GM19395 (cell line): ENCODE measurements at regions not wholly inside any gene's neighbourhood (a gene's known extent, or its start where the extent isn't known, plus 50 kb on each side); places are given as distances from the start of the nearest gene placed in this dataset.
"Not testable (repeated sequence)": the region's sequence is repeated elsewhere in the genome, so short reads cannot be mapped to it uniquely, and the experiment has no call there.

Experiments used
- ATAC-seq: cut with Tn5 transposase; IDR thresholded peaks from one replicate; pipeline ENCODE4 v1.9.1; 2021; ENCODE audit warnings: mild to moderate bottlenecking, moderate library complexity; ENCODE audit not compliant: unreplicated experiment

GRCh38 chr17:70897446-70897845 is 728.1 kb downstream of the KCNJ2 start:
- no peak for ATAC-seq

DNA sequence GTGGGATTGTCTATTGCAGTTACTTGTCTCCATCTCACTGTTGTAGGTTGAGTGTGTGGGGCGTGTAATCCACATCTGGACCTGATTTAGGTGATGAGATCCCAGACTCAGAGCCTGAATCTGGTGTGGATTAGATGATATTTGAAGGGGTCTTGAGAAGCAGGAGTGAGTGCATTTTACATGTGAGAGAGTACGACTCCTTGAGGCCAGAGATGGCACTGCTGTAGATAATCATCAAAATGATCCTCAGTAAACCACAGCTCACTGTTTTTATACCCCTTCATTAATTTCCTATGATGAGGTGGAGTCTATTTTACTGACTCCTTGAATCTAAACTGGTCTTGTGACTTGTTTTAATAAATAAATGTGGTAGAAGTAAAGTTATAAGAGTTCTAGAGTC is 732.5 kb downstream of the KCNJ2 start:
- no peak for ATAC-seq

DNA sequence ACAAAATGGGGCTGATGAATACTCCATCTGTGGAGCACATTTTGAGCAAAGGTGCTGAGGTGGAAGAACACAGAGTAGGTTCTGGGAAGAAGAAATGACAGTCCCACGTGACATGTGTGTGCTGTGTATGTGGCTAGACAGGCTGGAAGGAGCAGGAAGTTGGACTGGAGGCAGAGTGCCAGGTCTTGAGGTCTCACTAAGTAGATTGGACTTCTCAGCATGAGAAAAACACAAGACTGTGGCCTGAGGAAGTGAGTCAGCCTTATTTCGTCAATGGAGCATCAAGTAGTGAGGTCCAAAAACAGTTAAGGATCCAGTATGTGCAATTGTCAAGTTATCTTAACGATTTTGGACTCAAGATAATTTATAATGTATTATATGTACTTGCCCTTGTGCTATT is 736.5 kb downstream of the KCNJ2 start:
- no peak for ATAC-seq

DNA sequence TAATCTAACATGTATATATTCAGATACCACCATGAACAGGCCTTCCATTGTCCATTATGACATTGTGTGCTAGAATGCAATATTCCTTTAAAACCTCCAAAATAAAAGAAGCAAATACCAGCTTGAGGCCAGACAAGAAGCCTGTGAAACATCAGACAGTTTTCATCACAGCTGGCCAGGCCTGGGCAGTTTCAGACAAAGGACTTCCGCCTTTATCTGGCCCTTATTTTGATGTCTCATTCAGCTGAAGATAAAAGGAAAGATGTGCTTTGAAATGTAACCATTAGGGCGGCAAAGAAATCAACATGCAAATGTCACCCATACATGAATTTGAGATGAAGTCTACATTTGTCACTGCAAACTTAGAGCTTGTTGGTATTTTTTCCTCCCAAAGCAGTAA is 737.5 kb downstream of the KCNJ2 start:
- ATAC-seq, result no peak

GRCh38 chr17:70912716-70913485 is 743.6 kb downstream of the KCNJ2 start:
- ATAC-seq, result no peak

- ATAC-seq, result no peak
These were observed 747.1 kb downstream of the KCNJ2 start for GRCh38 chr17:70916469-70916868.

DNA sequence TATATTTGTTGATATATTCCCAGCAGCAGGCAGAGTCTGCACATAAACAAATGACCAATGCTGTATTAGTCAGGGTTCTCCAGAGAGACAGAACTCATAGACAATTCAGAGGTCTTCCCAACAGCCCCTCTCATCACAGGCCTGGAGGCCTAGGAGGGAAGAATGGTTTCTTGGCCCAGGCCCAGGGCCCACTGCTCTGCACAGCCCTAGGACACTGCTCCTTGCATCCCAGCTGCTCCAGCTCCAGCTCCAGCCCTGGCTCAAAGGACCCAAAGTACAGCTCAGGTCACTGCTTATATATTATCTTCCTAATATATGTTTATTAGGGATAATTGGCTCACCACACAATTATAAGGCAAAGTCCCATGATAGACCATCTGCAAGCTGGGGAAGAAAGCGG is 749.9 kb downstream of the KCNJ2 start:
- no peak for ATAC-seq

DNA sequence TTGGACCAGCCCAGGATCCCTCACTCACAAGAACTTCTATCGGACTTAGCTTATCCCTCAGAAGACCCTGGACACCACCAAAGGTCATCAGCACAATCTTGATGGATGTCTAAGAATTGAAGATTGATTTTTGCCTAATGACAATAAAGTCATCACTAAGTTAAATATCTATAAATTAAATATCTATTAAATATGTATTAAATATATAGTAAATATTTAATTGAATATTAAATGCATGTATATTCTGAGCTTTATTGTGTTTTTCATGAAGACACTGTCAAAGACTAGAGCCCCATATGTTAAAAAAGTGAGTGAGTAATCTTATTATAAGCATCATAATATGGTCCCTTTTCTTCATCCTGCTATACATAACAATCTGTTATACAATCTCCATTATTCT is 751.1 kb downstream of the KCNJ2 start:
- no peak for ATAC-seq

DNA sequence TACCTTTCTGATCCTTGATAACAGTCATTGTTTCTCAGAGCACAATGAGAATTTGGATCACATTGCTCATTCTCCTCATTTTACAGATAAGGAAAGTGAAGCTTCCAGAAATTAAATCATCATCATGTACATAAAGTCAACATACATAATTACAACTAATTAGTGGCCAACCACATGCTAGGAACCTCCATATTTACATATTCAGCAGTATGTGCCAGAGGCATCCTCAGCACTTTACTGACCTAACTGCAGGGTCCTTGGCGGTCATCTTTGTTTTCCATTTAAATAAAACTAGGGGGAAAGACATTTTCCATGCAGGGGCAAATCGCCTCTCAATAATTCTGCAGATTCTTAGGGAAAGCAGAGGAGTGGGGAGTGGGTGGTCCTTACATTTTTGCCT is 752.9 kb downstream of the KCNJ2 start:
- ATAC-seq, result no peak

GRCh38 chr17:70924776-70925175 is 755.4 kb downstream of the KCNJ2 start:
- no peak for ATAC-seq

- no peak for ATAC-seq
These were observed 759.9 kb downstream of the KCNJ2 start for GRCh38 chr17:70929226-70929625.

GRCh38 chr17:70934231-70934630 is 764.9 kb downstream of the KCNJ2 start:
- no peak for ATAC-seq

- no peak for ATAC-seq
These were observed 765.5 kb downstream of the KCNJ2 start for GRCh38 chr17:70934835-70935234.

DNA sequence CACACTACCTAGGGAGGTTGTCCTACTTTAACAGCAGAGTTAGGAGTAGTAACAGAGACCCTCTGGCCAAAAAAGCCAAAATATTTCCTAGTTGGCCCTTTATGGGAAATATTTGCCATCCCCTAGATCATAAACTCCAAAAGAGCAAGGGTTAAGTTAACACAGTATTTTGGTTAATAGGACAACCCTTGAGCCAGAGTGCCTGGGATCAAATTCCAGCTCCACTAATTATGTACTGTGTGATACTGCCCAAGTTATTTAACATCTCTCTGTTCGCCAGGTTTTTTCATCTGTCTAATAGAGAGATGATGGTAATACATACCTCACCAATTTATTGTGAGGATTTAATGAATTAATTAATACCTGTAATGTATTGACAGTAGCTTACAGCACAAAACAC is 767.4 kb downstream of the KCNJ2 start:
- no peak for ATAC-seq

GRCh38 chr17:70938336-70938735 is 769.0 kb downstream of the KCNJ2 start:
- ATAC-seq, result no peak

GRCh38 chr17:70945386-70945785 is 776.1 kb downstream of the KCNJ2 start:
- ATAC-seq, result no peak

DNA sequence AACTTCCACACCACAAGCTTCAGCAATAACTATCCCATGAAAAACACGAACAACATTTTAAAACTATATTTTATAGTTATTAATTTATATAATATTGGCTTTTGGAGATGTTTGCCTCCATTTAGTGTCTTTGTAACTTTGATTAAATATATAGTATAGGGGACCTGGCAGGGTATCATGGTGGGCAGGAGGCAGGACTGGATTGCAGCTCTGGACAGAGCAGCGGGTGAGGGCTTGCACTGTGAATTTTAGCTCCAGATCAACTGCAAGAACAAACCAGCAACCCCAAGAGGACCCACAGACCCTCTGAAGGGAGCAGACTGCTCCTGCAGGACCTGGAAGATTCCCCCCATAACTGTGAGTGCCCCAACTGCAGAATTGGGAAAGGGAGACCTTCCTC is 777.9 kb downstream of the KCNJ2 start:
- no peak for ATAC-seq

- no peak for ATAC-seq
These were observed 778.6 kb downstream of the KCNJ2 start for GRCh38 chr17:70947636-70948565.

GRCh38 chr17:70953140-70953539 is 783.8 kb downstream of the KCNJ2 start:
- ATAC-seq, result not testable (repeated sequence)

DNA sequence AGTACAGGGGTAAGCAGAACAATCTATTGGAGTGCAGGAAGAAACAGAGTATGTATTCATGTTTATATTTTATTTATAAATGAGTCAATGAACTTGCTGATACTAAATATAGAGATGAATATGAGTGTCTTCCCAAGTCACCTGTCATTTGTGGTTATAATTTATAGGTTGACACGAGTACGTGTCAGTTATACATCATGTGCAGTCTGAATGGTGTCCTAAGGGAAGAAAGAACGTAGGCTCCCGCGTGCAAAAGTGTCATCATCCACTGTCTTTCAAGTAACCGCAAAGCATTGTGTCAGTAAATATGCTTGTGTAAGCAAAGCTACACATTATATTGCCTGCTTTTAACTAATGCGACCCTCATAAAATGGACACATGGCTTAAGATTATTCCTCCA is 786.1 kb downstream of the KCNJ2 start:
- ATAC-seq, result no peak

GRCh38 chr17:70956726-70957125 is 787.4 kb downstream of the KCNJ2 start:
- no peak for ATAC-seq

- no peak for ATAC-seq
These were observed 792.0 kb downstream of the KCNJ2 start for GRCh38 chr17:70961341-70961740.
